SU-DHL-6 (cell line): ENCODE measurements at regions not wholly inside any gene's neighbourhood (a gene's known extent, or its start where the extent isn't known, plus 50 kb on each side); places are given as distances from the start of the nearest gene placed in this dataset.

Experiments used
- H2AFZ ChIP-seq: fragments of 200-600 bp; sonication (generic); 2 replicates; pipeline ENCODE4 v1.6.1; 2014; ENCODE audit warnings: low read depth, mild to moderate bottlenecking, moderate library complexity, mixed read lengths, antibody characterized with exemption, low read length; ENCODE audit not compliant: severe bottlenecking
- H3F3A ChIP-seq: fragments of 200-600 bp; shearing (Covaris generic); 2 replicates; pipeline ENCODE4 v1.6.0; 2016; ENCODE audit warnings: antibody characterized with exemption, mild to moderate bottlenecking; ENCODE audit not compliant: insufficient read depth
- H3K27ac ChIP-seq: fragments of 200-600 bp; sonication (generic); 2 replicates; pipeline ENCODE4 v1.5.1; 2016; ENCODE audit warnings: low read depth, mild to moderate bottlenecking, low read length, moderate library complexity, mixed read lengths
- H3K27me3 ChIP-seq: fragments of 200-600 bp; sonication (generic), shearing (Covaris generic); 2 replicates; pipeline ENCODE4 v1.6.0; 2014; ENCODE audit warnings: mild to moderate bottlenecking, low read length
- H3K36me3 ChIP-seq: fragments of 200-600 bp; sonication (generic); 2 replicates; pipeline ENCODE4 v1.6.1; 2014; ENCODE audit warnings: mild to moderate bottlenecking, low read length, mixed read lengths
- H3K4me2 ChIP-seq: fragments of 300-600, 200-600 bp; shearing (Covaris generic), sonication (generic); 2 replicates; pipeline ENCODE4 v1.6.0; 2014; ENCODE audit warnings: low read length, low read depth, mild to moderate bottlenecking; ENCODE audit not compliant: poor library complexity, severe bottlenecking
- H3K4me3 ChIP-seq: fragments of 200-600 bp; sonication (generic); 2 replicates; pipeline ENCODE4 v1.5.1; 2014; ENCODE audit warnings: antibody characterized with exemption, low read length, mild to moderate bottlenecking, mixed read lengths; ENCODE audit not compliant: insufficient read depth, poor library complexity, severe bottlenecking
- H3K79me2 ChIP-seq: fragments of 200-600 bp; sonication (generic); 2 replicates; pipeline ENCODE4 v1.6.1; 2014; ENCODE audit warnings: mild to moderate bottlenecking, low read length, moderate library complexity; ENCODE audit not compliant: insufficient read depth
- H3K9ac ChIP-seq: fragments of 200-600 bp; sonication (generic); 2 replicates; pipeline ENCODE4 v1.7.0; 2014; ENCODE audit warnings: mild to moderate bottlenecking, low read length
- H3K9me2 ChIP-seq: fragments of 200-600 bp; sonication (generic); replicated peaks from 2 replicates; pipeline ENCODE4 v1.6.1; 2014; ENCODE audit warnings: low read length; ENCODE audit not compliant: insufficient read depth
- H3K9me3 ChIP-seq: fragments of 200-600 bp; sonication (generic); 2 replicates; pipeline ENCODE4 v1.6.1; 2014; ENCODE audit warnings: low read length, mixed read lengths; ENCODE audit not compliant: insufficient read depth
- H4K20me1 ChIP-seq: fragments of 200-600 bp; sonication (generic); 2 replicates; pipeline ENCODE4 v1.6.1; 2014; ENCODE audit warnings: low read depth, mild to moderate bottlenecking, antibody characterized with exemption, low read length, moderate library complexity, mixed read lengths
- CTCF ChIP-seq: fragments of 200-600 bp; sonication (generic); IDR thresholded peaks from one replicate; pipeline ENCODE4 v1.5.1; 2017; ENCODE audit warnings: antibody characterized with exemption, mild to moderate bottlenecking, low read length, moderate library complexity; ENCODE audit not compliant: insufficient read depth, poor library complexity, severe bottlenecking
- EZH2phosphoT487 ChIP-seq: fragments of 200-600 bp; sonication (generic), shearing (Covaris generic); conservative IDR thresholded peaks from 2 replicates; pipeline ENCODE4 v1.6.1; 2018; ENCODE audit warnings: mild to moderate bottlenecking, antibody characterized with exemption, low read length, moderate library complexity, mixed read lengths

- H3K9me3 ChIP-seq: no peaks in the 10 kb centered on the region
- H4K20me1 ChIP-seq: no peaks in the 10 kb centered on the region
- no peaks in the 10 kb centered on the region for H3K27me3 ChIP-seq
- no peak overlapping the region for H3K4me3 ChIP-seq
- H3K79me2 ChIP-seq: no peaks in the 10 kb centered on the region
- no peak overlapping the region for H3K9ac ChIP-seq
- no peaks in the 10 kb centered on the region for H3K9me2 ChIP-seq
- TF ChIP-seq EZH2phosphoT487 (no peak), CTCF (no peak)
- no peaks in the 10 kb centered on the region for H3F3A ChIP-seq
- no peaks in the 10 kb centered on the region for H3K36me3 ChIP-seq
- no peak overlapping the region for H3K4me2 ChIP-seq
- H2AFZ ChIP-seq: no peak overlapping the region
- no peak overlapping the region for H3K27ac ChIP-seq
Observed at GRCh38 chr22:27133019-27133431, 475.6 kb downstream of the MIAT start.

GRCh38 chr22:27133681-27134314 is 476.4 kb downstream of the MIAT start:
- Histone ChIP-seq H4K20me1 (no peaks in the 10 kb centered on the region), H3F3A (no peaks in the 10 kb centered on the region), H3K79me2 (no peaks in the 10 kb centered on the region), H2AFZ (no peak overlapping the region), H3K9ac (no peak overlapping the region), H3K36me3 (no peaks in the 10 kb centered on the region), H3K4me3 (no peak overlapping the region), H3K4me2 (no peak overlapping the region), H3K9me3 (no peaks in the 10 kb centered on the region), H3K27me3 (no peaks in the 10 kb centered on the region), H3K9me2 (no peaks in the 10 kb centered on the region), H3K27ac (no peak overlapping the region)
- no peak for TF ChIP-seq CTCF
- no peak for TF ChIP-seq EZH2phosphoT487

- Histone ChIP-seq H4K20me1 (no peaks in the 10 kb centered on the region), H3K4me3 (no peak overlapping the region), H3K27ac (no peak overlapping the region), H3K9me2 (no peaks in the 10 kb centered on the region), H3F3A (no peaks in the 10 kb centered on the region), H3K36me3 (no peaks in the 10 kb centered on the region), H3K9me3 (no peaks in the 10 kb centered on the region), H3K27me3 (no peaks in the 10 kb centered on the region), H2AFZ (no peak overlapping the region), H3K79me2 (no peaks in the 10 kb centered on the region), H3K4me2 (no peak overlapping the region), H3K9ac (no peak overlapping the region)
- TF ChIP-seq EZH2phosphoT487 (no peak), CTCF (no peak)
Observed at GRCh38 chr22:27134315-27134701, 476.9 kb downstream of the MIAT start.
